Osteoblast (primary cell): ENCODE measurements at regions not wholly inside any gene's neighbourhood (a gene's known extent, or its start where the extent isn't known, plus 50 kb on each side); places are given as distances from the start of the nearest gene placed in this dataset.

ENCODE experiments used
- DNase-seq: peaks from one replicate; pipeline ENCODE4 v3.0.0; 2011; ENCODE audit warnings: low spot score, mixed read lengths; ENCODE audit not compliant: insufficient read length; ENCODE audit errors: missing footprints
- H2AFZ ChIP-seq: 2 replicates; pipeline ENCODE4 v1.6.0; 2011; ENCODE audit warnings: mild to moderate bottlenecking, low read length
- H3K27ac ChIP-seq: 2 replicates; pipeline ENCODE4 v1.5.1; 2011; ENCODE audit warnings: mild to moderate bottlenecking, low read depth, low read length, moderate library complexity
- H3K27me3 ChIP-seq: 2 replicates; pipeline ENCODE4 v1.6.0; 2012; ENCODE audit warnings: mild to moderate bottlenecking, control low read depth, inconsistent platforms, low read length, moderate library complexity; ENCODE audit not compliant: insufficient read depth
- H3K36me3 ChIP-seq: 2 replicates; pipeline ENCODE4 v1.5.1; 2011; ENCODE audit warnings: mild to moderate bottlenecking, low read length, control low read depth, moderate library complexity; ENCODE audit not compliant: insufficient read depth
- H3K4me1 ChIP-seq: 2 replicates; pipeline ENCODE4 v1.5.1; 2011; ENCODE audit warnings: mild to moderate bottlenecking, low read length, control low read depth, moderate library complexity; ENCODE audit not compliant: insufficient read depth
- H3K4me2 ChIP-seq: 2 replicates; pipeline ENCODE4 v1.6.0; 2011; ENCODE audit warnings: mild to moderate bottlenecking, low read length; ENCODE audit not compliant: insufficient read depth
- H3K4me3 ChIP-seq: fragments of 200-600 bp; sonication (generic); 3 replicates; pipeline ENCODE4 v1.5.1; 2012; ENCODE audit warnings: mild to moderate bottlenecking, low read length, inconsistent platforms; ENCODE audit not compliant: insufficient read depth
- H3K79me2 ChIP-seq: 2 replicates; pipeline ENCODE4 v1.6.0; 2012; ENCODE audit warnings: mild to moderate bottlenecking, low read length, control low read depth, inconsistent platforms; ENCODE audit not compliant: insufficient read depth
- H3K9me3 ChIP-seq: 2 replicates; pipeline ENCODE4 v1.5.1; 2011; ENCODE audit warnings: low read depth, low read length, control low read depth
- H4K20me1 ChIP-seq: 2 replicates; pipeline ENCODE4 v1.6.0; 2012; ENCODE audit warnings: mild to moderate bottlenecking, low read length, control low read depth; ENCODE audit not compliant: insufficient read depth
- TF ChIP-seq, protein P1 (sequence below): IDR thresholded peaks from 2 replicates; pipeline ENCODE4 v1.5.1; 2011; ENCODE audit warnings: mild to moderate bottlenecking, low read depth, low read length, moderate library complexity; ENCODE audit errors: extremely low read depth

- Histone ChIP-seq H4K20me1 (no peaks in the 10 kb centered on the region), H3K79me2 (no peaks in the 10 kb centered on the region), H3K27me3 (no peaks in the 10 kb centered on the region), H3K4me1 (no peaks in the 10 kb centered on the region), H3K4me3 (no peak overlapping the region), H3K4me2 (no peak overlapping the region), H3K27ac (no peak overlapping the region), H3K9me3 (no peaks in the 10 kb centered on the region), H2AFZ (no peak overlapping the region), H3K36me3 (no peaks in the 10 kb centered on the region)
- DNase-seq: no peak
- TF ChIP-seq, protein P1, sequence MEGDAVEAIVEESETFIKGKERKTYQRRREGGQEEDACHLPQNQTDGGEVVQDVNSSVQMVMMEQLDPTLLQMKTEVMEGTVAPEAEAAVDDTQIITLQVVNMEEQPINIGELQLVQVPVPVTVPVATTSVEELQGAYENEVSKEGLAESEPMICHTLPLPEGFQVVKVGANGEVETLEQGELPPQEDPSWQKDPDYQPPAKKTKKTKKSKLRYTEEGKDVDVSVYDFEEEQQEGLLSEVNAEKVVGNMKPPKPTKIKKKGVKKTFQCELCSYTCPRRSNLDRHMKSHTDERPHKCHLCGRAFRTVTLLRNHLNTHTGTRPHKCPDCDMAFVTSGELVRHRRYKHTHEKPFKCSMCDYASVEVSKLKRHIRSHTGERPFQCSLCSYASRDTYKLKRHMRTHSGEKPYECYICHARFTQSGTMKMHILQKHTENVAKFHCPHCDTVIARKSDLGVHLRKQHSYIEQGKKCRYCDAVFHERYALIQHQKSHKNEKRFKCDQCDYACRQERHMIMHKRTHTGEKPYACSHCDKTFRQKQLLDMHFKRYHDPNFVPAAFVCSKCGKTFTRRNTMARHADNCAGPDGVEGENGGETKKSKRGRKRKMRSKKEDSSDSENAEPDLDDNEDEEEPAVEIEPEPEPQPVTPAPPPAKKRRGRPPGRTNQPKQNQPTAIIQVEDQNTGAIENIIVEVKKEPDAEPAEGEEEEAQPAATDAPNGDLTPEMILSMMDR: no peak
These were observed 53.6 kb upstream of the E2F3 start for GRCh38 chr6:20348041-20348440.

- Histone ChIP-seq H3K36me3 (no peaks in the 10 kb centered on the region), H2AFZ (no peak overlapping the region), H3K4me2 (no peak overlapping the region), H3K27ac (no peak overlapping the region), H3K4me1 (no peaks in the 10 kb centered on the region), H3K79me2 (no peaks in the 10 kb centered on the region), H3K9me3 (no peaks in the 10 kb centered on the region), H4K20me1 (no peaks in the 10 kb centered on the region), H3K4me3 (no peak overlapping the region), H3K27me3 (no peaks in the 10 kb centered on the region)
- DNase-seq: no peak
- TF ChIP-seq, protein P1: no peak
These were observed 52.5 kb upstream of the E2F3 start for GRCh38 chr6:20349225-20349624.

DNA sequence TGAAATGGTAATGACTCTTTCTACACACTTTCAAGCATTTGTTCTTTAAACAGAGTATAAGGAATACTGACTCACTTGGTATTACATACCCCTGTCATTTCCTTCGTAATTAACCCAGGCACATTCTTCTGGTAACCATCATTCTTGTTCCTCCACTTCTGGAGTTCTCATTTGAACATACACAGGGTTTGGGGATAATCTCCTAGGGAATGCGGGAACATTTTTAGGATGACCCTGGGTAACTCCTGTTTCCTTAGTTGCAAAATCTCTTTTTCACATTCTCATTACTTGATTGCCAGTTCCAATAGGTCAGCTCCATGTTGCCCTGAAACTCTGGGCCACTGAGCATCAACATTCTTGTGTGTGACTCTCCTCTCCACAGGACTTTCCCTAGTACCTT is 51.5 kb upstream of the E2F3 start:
- H3K27ac ChIP-seq: no peak overlapping the region

DNA sequence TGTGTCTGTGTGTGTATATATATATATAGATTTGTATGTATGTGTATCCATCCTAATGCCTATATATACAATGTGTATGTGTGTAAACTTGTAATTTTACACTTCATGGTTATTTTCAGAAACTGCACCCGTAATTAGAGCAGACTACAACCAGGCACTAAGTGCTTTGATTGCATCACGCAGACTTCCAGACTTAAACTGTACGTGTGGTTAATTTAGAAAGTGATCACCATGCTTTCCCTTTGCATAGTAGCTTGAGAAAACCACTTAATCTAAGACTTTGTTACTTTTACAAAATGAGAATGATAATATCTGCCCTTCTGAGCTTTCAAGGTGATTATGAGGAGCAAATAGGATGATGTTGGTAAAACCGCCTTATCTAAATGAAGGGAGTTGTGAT is 50.1 kb upstream of the E2F3 start:
- H3K79me2 ChIP-seq: no peaks in the 10 kb centered on the region
- no peak overlapping the region for H3K4me2 ChIP-seq
- no peaks in the 10 kb centered on the region for H3K9me3 ChIP-seq
- no peak overlapping the region for H2AFZ ChIP-seq
- H3K36me3 ChIP-seq: no peaks in the 10 kb centered on the region
- TF ChIP-seq, protein P1: no peak
- DNase-seq: no peak
- no peaks in the 10 kb centered on the region for H3K4me1 ChIP-seq
- H4K20me1 ChIP-seq: no peaks in the 10 kb centered on the region
- H3K4me3 ChIP-seq: no peak overlapping the region
- no peaks in the 10 kb centered on the region for H3K27me3 ChIP-seq
- no peak overlapping the region for H3K27ac ChIP-seq

More for the DNA sequence above, 51.5 kb upstream of the E2F3 start:
- H3K79me2 ChIP-seq: no peaks in the 10 kb centered on the region
- TF ChIP-seq, protein P1: no peak
- H3K4me1 ChIP-seq: no peaks in the 10 kb centered on the region
- no peaks in the 10 kb centered on the region for H3K36me3 ChIP-seq
- no peaks in the 10 kb centered on the region for H4K20me1 ChIP-seq
- H2AFZ ChIP-seq: no peak overlapping the region
- H3K4me3 ChIP-seq: no peak overlapping the region
- no peak for DNase-seq
- no peaks in the 10 kb centered on the region for H3K27me3 ChIP-seq
- H3K9me3 ChIP-seq: no peaks in the 10 kb centered on the region
- H3K4me2 ChIP-seq: no peak overlapping the region
